Vagina (tissue), 2 donors: ENCODE measurements at regions not wholly inside any gene's neighbourhood (a gene's known extent, or its start where the extent isn't known, plus 50 kb on each side); places are given as distances from the start of the nearest gene placed in this dataset.

Experiments used
- CTCF ChIP-seq, 3 experiments: fragments of 450-650 bp in 2 of 3; fragments of 200-600 bp in 1 of 3; sonication (generic) in 1 of 3; IDR thresholded peaks; one replicate each; pipeline ENCODE4 v1.5.1; 2017 to 2019; ENCODE audit warnings: antibody characterized with exemption in 3 of 3, mild to moderate bottlenecking in 2 of 3, moderate library complexity in 2 of 3
- POLR2A ChIP-seq, 2 donors: fragments of 450-650 bp; IDR thresholded peaks; one replicate each; pipeline ENCODE4 v1.6.1; 2017; ENCODE audit warnings: antibody characterized with exemption in 2 of 2, mild to moderate bottlenecking in 2 of 2, moderate library complexity in 2 of 2

GRCh38 chr5:167943343-167943742 is 348.1 kb upstream of the WWC1 start:
- TF ChIP-seq CTCF (IDR thresholded peaks at IDR 0.05): no peak
- no peak for TF ChIP-seq POLR2A (IDR thresholded peaks at IDR 0.05)
